ENCODE measurements at regions not wholly inside any gene's neighbourhood (a gene's known extent, or its start where the extent isn't known, plus 50 kb on each side); places are given as distances from the start of the nearest gene placed in this dataset.
"Not testable (repeated sequence)": the region's sequence is repeated elsewhere in the genome, so short reads cannot be mapped to it uniquely, and the experiment has no call there.

- H3K27ac Mint-ChIP-seq, result no peak overlapping the region
- DNase-seq, result no peak
- ATAC-seq (ENCODE audit: low read depth), result no peak
- H3K4me3 Mint-ChIP-seq, result no peak overlapping the region
- POLR2A ChIA-PET, result no interaction called here
- no peak for TF ChIP-seq CTCF (IDR thresholded peaks at IDR 0.05)
- H3K27me3 Mint-ChIP-seq, result no peaks in the 10 kb centered on the region
- CTCF ChIA-PET, result no interaction called here
- no peaks in the 10 kb centered on the region for H3K36me3 Mint-ChIP-seq (ENCODE audit: low read depth)
- intact Hi-C loops (cut with micrococcal nuclease), result no loop called here
- H3K4me1 Mint-ChIP-seq, result no peaks in the 10 kb centered on the region
- H3K9me3 Mint-ChIP-seq, result peaks cover 6% of the 10 kb centered on the region
Observed at GRCh38 chr10:64786989-64787388, 1265.8 kb downstream of the REEP3 start.

- no peak overlapping the region for H3K27ac Mint-ChIP-seq
- H3K27me3 Mint-ChIP-seq, result no peaks in the 10 kb centered on the region
- no peak overlapping the region for H3K4me3 Mint-ChIP-seq
- intact Hi-C loops (cut with micrococcal nuclease), result no loop called here
- no peaks in the 10 kb centered on the region for H3K4me1 Mint-ChIP-seq
- no peak for DNase-seq
- ChIA-PET CTCF (no interaction called here), POLR2A (no interaction called here)
- no peaks in the 10 kb centered on the region for H3K36me3 Mint-ChIP-seq (ENCODE audit: low read depth)
- H3K9me3 Mint-ChIP-seq, result peaks cover 9% of the 10 kb centered on the region
- ATAC-seq (ENCODE audit: low read depth), result no peak
- no peak for TF ChIP-seq CTCF (IDR thresholded peaks at IDR 0.05)
Observed at GRCh38 chr10:64795847-64796246, 1274.6 kb downstream of the REEP3 start.

GRCh38 chr10:64798297-64798696 is 1277.1 kb downstream of the REEP3 start:
- Mint-ChIP-seq H3K36me3 (ENCODE audit: low read depth) (no peaks in the 10 kb centered on the region), H3K4me1 (no peaks in the 10 kb centered on the region), H3K9me3 (peaks cover 13% of the 10 kb centered on the region), H3K27ac (no peak overlapping the region), H3K27me3 (no peaks in the 10 kb centered on the region), H3K4me3 (no peak overlapping the region)
- ChIA-PET CTCF (no interaction called here), POLR2A (no interaction called here)
- TF ChIP-seq CTCF (IDR thresholded peaks at IDR 0.05), result no peak
- DNase-seq (no peak), ATAC-seq (ENCODE audit: low read depth) (no peak)
- intact Hi-C loops (cut with micrococcal nuclease), result no loop called here

GRCh38 chr10:64808233-64808632 is 1287.0 kb downstream of the REEP3 start:
- DNase-seq; H3K36me3 Mint-ChIP-seq (ENCODE audit: low read depth); H3K27me3 Mint-ChIP-seq; H3K4me3 Mint-ChIP-seq; H3K4me1 Mint-ChIP-seq; H3K9me3 Mint-ChIP-seq; POLR2A ChIA-PET; ATAC-seq (ENCODE audit: low read depth); intact Hi-C loops (cut with micrococcal nuclease); H3K27ac Mint-ChIP-seq; CTCF ChIA-PET: not testable (repeated sequence)

GRCh38 chr10:64810046-64810445 is 1288.8 kb downstream of the REEP3 start:
- H3K27ac Mint-ChIP-seq; DNase-seq; H3K36me3 Mint-ChIP-seq (ENCODE audit: low read depth); H3K27me3 Mint-ChIP-seq; H3K4me3 Mint-ChIP-seq; ATAC-seq (ENCODE audit: low read depth); POLR2A ChIA-PET; H3K4me1 Mint-ChIP-seq; intact Hi-C loops (cut with micrococcal nuclease); H3K9me3 Mint-ChIP-seq; CTCF ChIA-PET: not testable (repeated sequence)

- no peaks in the 10 kb centered on the region for H3K4me1 Mint-ChIP-seq
- ATAC-seq (ENCODE audit: low read depth), result no peak
- POLR2A ChIA-PET, result no interaction called here
- H3K27me3 Mint-ChIP-seq, result no peaks in the 10 kb centered on the region
- no peak for DNase-seq
- H3K9me3 Mint-ChIP-seq, result peaks cover 3% of the 10 kb centered on the region
- H3K27ac Mint-ChIP-seq, result no peak overlapping the region
- TF ChIP-seq CTCF (IDR thresholded peaks at IDR 0.05), result no peak
- intact Hi-C loops (cut with micrococcal nuclease), result no loop called here
- H3K4me3 Mint-ChIP-seq, result no peak overlapping the region
- H3K36me3 Mint-ChIP-seq (ENCODE audit: low read depth), result no peaks in the 10 kb centered on the region
- CTCF ChIA-PET, result no interaction called here
Observed at GRCh38 chr10:64813391-64813790, 1292.2 kb downstream of the REEP3 start.
